ENCODE measurements at regions not wholly inside any gene's neighbourhood (a gene's known extent, or its start where the extent isn't known, plus 50 kb on each side); places are given as distances from the start of the nearest gene placed in this dataset.

DNA sequence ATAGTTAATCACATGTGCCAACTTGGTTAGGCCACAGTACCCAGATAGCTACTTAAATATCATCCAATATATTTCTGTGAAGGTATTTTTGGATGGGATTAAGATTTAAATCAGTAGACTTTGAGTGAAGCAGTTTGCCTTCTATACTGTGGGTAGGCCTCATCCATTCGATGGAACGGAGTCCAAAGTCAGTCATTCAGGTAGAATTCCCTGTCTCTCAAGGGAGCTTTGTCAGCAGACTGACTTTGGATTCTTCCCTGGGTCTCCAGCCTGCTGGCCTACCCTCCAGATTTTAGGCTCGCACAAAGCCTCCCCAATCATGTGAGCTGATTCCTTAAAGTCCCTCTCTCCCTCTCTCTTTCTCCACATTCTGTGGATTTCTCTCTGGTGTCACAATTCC lies 145.1 kb upstream of the MAGI3 start:
- TF ChIP-seq, protein P1, sequence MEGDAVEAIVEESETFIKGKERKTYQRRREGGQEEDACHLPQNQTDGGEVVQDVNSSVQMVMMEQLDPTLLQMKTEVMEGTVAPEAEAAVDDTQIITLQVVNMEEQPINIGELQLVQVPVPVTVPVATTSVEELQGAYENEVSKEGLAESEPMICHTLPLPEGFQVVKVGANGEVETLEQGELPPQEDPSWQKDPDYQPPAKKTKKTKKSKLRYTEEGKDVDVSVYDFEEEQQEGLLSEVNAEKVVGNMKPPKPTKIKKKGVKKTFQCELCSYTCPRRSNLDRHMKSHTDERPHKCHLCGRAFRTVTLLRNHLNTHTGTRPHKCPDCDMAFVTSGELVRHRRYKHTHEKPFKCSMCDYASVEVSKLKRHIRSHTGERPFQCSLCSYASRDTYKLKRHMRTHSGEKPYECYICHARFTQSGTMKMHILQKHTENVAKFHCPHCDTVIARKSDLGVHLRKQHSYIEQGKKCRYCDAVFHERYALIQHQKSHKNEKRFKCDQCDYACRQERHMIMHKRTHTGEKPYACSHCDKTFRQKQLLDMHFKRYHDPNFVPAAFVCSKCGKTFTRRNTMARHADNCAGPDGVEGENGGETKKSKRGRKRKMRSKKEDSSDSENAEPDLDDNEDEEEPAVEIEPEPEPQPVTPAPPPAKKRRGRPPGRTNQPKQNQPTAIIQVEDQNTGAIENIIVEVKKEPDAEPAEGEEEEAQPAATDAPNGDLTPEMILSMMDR (IDR thresholded peaks at IDR 0.05; ENCODE audit: low read length) = no peak
- no peak for TF ChIP-seq EZH2 (IDR thresholded peaks at IDR 0.05; ENCODE audit: borderline replicate concordance, low read length)

All from OCI-LY1 (cell line).